GM12878 (cell line): ENCODE measurements at regions not wholly inside any gene's neighbourhood (a gene's known extent, or its start where the extent isn't known, plus 50 kb on each side); places are given as distances from the start of the nearest gene placed in this dataset.

Experiments
- ATAC-seq: fragments of 200-7000 bp; cut with Tn5 transposase; 3 replicates; pipeline ENCODE4 v1.9.1; 2020; ENCODE audit warnings: mild to moderate bottlenecking, moderate library complexity
- BruUV-seq: library from RNA; stranded (reverse); fragments of 400-500 nt; replicated peaks from 2 replicates; lab custom pipeline; 2021; lab: Mats Ljungman, UMichigan
- CTCF ChIA-PET: fragments of 300-600 bp; sonication (Branson Sonifier 250); formaldehyde crosslinking; extraction: SDS; loops from one replicate; lab custom pipeline; 2021; ENCODE audit warnings: inconsistent platforms; lab: Yijun Ruan, JAX
- POLR2A ChIA-PET: fragments of 350-600 bp; formaldehyde crosslinking; extraction: SDS; loops from one replicate; lab custom pipeline; 2021; ENCODE audit warnings: inconsistent platforms; lab: Charles Lee
- RAD21 ChIA-PET: fragments of 300-600 bp; sonication (Branson Sonifier 250); formaldehyde crosslinking; loops from one replicate; lab custom pipeline; 2023; ENCODE audit warnings: antibody characterized with exemption; ENCODE audit not compliant: unreplicated experiment; lab: Charles Lee
- SMC1A ChIA-PET: fragments of 300-600 bp; sonication (Branson Sonifier 250); formaldehyde crosslinking; loops from one replicate; lab custom pipeline; 2023; ENCODE audit not compliant: unreplicated experiment, uncharacterized antibody; lab: Charles Lee
- DNase-seq: peaks from one replicate; pipeline ENCODE4 v3.0.0-alpha.2; 2011; ENCODE audit warnings: low read depth, low spot score
- FAIRE-seq: peaks from 3 replicates; lab custom pipeline; 2011; peaks lifted over from hg19 to GRCh38; lab: Jason Lieb, UNC
- H2AFZ ChIP-seq: 2 replicates; pipeline ENCODE4 v1.6.0; 2011; ENCODE audit warnings: low read depth, low read length, control low read depth; ENCODE audit not compliant: control insufficient read depth
- H3K27ac ChIP-seq: 2 replicates; pipeline ENCODE4 v1.5.1; 2011; ENCODE audit warnings: control low read depth; ENCODE audit not compliant: control insufficient read depth, insufficient read depth
- H3K27me3 ChIP-seq, 2 experiments: replicated peaks in 1 of 2; 2 replicates each; pipeline versions ENCODE4 v1.6.0 to v1.6.1; 2011; ENCODE audit warnings: low read length in 1 of 2; ENCODE audit not compliant: control insufficient read depth in 2 of 2, insufficient read depth in 2 of 2
- H3K36me3 ChIP-seq, 2 experiments: 2 replicates each; pipeline ENCODE4 v1.5.1; 2011; ENCODE audit warnings: low read length in 1 of 2; ENCODE audit not compliant: control insufficient read depth in 2 of 2, insufficient read depth in 2 of 2
- H3K4me1 ChIP-seq: 2 replicates; pipeline ENCODE4 v1.6.1; 2011; ENCODE audit warnings: mild to moderate bottlenecking, low read length, moderate library complexity, mixed read lengths; ENCODE audit not compliant: control insufficient read depth, insufficient read depth
- H3K4me2 ChIP-seq: 2 replicates; pipeline ENCODE4 v1.6.0; 2011; ENCODE audit warnings: control low read depth; ENCODE audit not compliant: control insufficient read depth, insufficient read depth
- H3K4me3 ChIP-seq: fragments of 200-600 bp; sonication (generic); 2 replicates; pipeline ENCODE4 v1.5.1; 2016
- H3K79me2 ChIP-seq: 2 replicates; pipeline ENCODE4 v1.6.0; 2011; ENCODE audit warnings: low read length; ENCODE audit not compliant: control insufficient read depth, insufficient read depth
- H3K9ac ChIP-seq: 2 replicates; pipeline ENCODE4 v1.8.0; 2011; ENCODE audit warnings: low read length, control low read depth, mixed read lengths; ENCODE audit not compliant: control insufficient read depth, insufficient read depth
- H3K9me3 ChIP-seq: replicated peaks from 3 replicates; pipeline ENCODE4 v1.5.1; 2011; ENCODE audit warnings: mild to moderate bottlenecking, low read length; ENCODE audit not compliant: control insufficient read depth, insufficient read depth
- H4K20me1 ChIP-seq: 2 replicates; pipeline ENCODE4 v1.6.0; 2011; ENCODE audit not compliant: control insufficient read depth, insufficient read depth
- ATF7 ChIP-seq: fragments of 450-650 bp; IDR thresholded peaks from 2 replicates; pipeline ENCODE4 v1.6.1; 2016; ENCODE audit warnings: low read depth, mild to moderate bottlenecking
- BCL11A ChIP-seq: IDR thresholded peaks from 2 replicates; pipeline ENCODE4 v1.6.1; 2011; ENCODE audit warnings: low read depth, low read length
- BHLHE40 ChIP-seq, 2 experiments: fragments of 450-650 bp in 1 of 2; IDR thresholded peaks; 2 replicates each; pipeline ENCODE4 v1.6.1; 2011 to 2017; ENCODE audit warnings: low read depth in 2 of 2, borderline replicate concordance in 1 of 2, improper control_type of control experiment in 1 of 2, low read length in 1 of 2, mild to moderate bottlenecking in 1 of 2
- CREB1 ChIP-seq: IDR thresholded peaks from 2 replicates; pipeline ENCODE4 v1.6.1; 2012; ENCODE audit warnings: low read depth, mild to moderate bottlenecking, inconsistent platforms
- CUX1 ChIP-seq: IDR thresholded peaks from 2 replicates; pipeline ENCODE4 v1.6.1; 2012; ENCODE audit warnings: improper control_type of control experiment, low read depth, low read length; ENCODE audit not compliant: insufficient replicate concordance
- DPF2 ChIP-seq: fragments of 450-650 bp; IDR thresholded peaks from 2 replicates; pipeline ENCODE4 v1.6.1; 2017; ENCODE audit warnings: mild to moderate bottlenecking
- IKZF2 ChIP-seq, 2 experiments: fragments of 450-650 bp; IDR thresholded peaks; 2 replicates each; pipeline ENCODE4 v1.6.1; 2017; ENCODE audit warnings: mild to moderate bottlenecking in 2 of 2, moderate library complexity in 2 of 2
- MXI1 ChIP-seq: fragments of 150-350 bp; IDR thresholded peaks from 2 replicates; pipeline ENCODE4 v1.6.1; 2011; ENCODE audit warnings: low read depth, mild to moderate bottlenecking, inconsistent platforms, low read length, improper control_type of control experiment
- PKNOX1 ChIP-seq: fragments of 450-650 bp; IDR thresholded peaks from 2 replicates; pipeline ENCODE4 v1.6.1; 2016; ENCODE audit warnings: mild to moderate bottlenecking
- POU2F2 ChIP-seq: IDR thresholded peaks from 3 replicates; pipeline ENCODE4 v1.6.1; 2011; ENCODE audit warnings: low read depth, mild to moderate bottlenecking, low read length, borderline replicate concordance
- RELA ChIP-seq: fragments of 450-650 bp; IDR thresholded peaks from 2 replicates; pipeline ENCODE4 v1.8.0; 2014; ENCODE audit warnings: borderline replicate concordance; ENCODE audit not compliant: partially characterized antibody
- RUNX3 ChIP-seq: IDR thresholded peaks from 2 replicates; pipeline ENCODE4 v1.6.1; 2012; ENCODE audit warnings: low read length, inconsistent platforms
- SPI1 ChIP-seq: IDR thresholded peaks from 2 replicates; pipeline ENCODE4 v1.6.1; 2011; ENCODE audit warnings: low read depth, mild to moderate bottlenecking, low read length, moderate library complexity, borderline replicate concordance; ENCODE audit not compliant: insufficient read depth
- TCF12 ChIP-seq: IDR thresholded peaks from 2 replicates; pipeline ENCODE4 v1.6.1; 2011; ENCODE audit warnings: low read depth, mild to moderate bottlenecking, low read length
- ZBED1 ChIP-seq: IDR thresholded peaks from 2 replicates; pipeline ENCODE4 v1.6.1; 2016; ENCODE audit warnings: borderline replicate concordance
- in situ Hi-C: fragments of 300-500 bp; cut with MboI; formaldehyde crosslinking; loops from 9 replicates; pipeline ENCODE4 v1.14.3; 2018; ENCODE audit warnings: mixed read lengths
- intact Hi-C: fragments of 100-400 bp; cut with micrococcal nuclease; formaldehyde crosslinking; loops from one replicate; pipeline ENCODE4 v1.14.2; 2022; ENCODE audit not compliant: unreplicated experiment
- TF ChIP-seq, protein P1 (sequence below): IDR thresholded peaks from 2 replicates; pipeline ENCODE4 v1.6.1; 2011; ENCODE audit warnings: low read depth, low read length, improper control_type of control experiment, borderline replicate concordance
- TF ChIP-seq, protein P2 (sequence below): IDR thresholded peaks from 2 replicates; pipeline ENCODE4 v1.6.1; 2011; ENCODE audit warnings: low read depth, mild to moderate bottlenecking, low read length, moderate library complexity, borderline replicate concordance; ENCODE audit errors: extremely low read depth
- TF ChIP-seq, protein P3 (sequence below): fragments of 450-650 bp; IDR thresholded peaks from 2 replicates; pipeline ENCODE4 v1.6.1; 2014; ENCODE audit warnings: mild to moderate bottlenecking

DNA sequence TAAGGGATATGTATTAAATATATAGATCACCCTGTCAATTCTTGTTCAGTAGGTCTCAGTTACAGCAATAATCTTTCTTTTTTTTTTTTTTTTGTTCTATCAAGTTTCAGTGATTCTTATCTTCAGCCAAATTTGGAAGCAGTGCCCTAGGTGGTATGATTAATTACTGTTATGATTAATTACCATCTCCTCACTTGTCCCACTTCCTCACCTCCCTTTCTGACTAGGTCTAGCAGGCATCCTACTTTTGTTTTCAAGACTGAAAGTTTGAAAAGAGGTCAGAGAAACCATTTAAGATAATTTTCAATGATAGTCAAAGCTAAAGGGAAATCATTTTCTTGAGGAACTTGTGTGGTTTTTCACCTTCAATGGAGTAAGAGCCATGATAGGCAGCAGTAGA lies 144.0 kb upstream of the CNTN4 start:
- H3K27ac ChIP-seq: no peak overlapping the region
- ATAC-seq: peak; percentile 83
- FAIRE-seq: no peak
- H3K9me3 ChIP-seq: no peaks in the 10 kb centered on the region
- H3K79me2 ChIP-seq: no peaks in the 10 kb centered on the region
- intact Hi-C loops: no loop called here
- H3K4me2 ChIP-seq: no peak overlapping the region
- DNase-seq: no peak
- H4K20me1 ChIP-seq: no peaks in the 10 kb centered on the region
- ChIA-PET RAD21 (no interaction called here), POLR2A (no interaction called here), SMC1A (no interaction called here), CTCF (no interaction called here)
- H3K4me1 ChIP-seq: no peaks in the 10 kb centered on the region
- no peak overlapping the region for H3K4me3 ChIP-seq
- H3K36me3 ChIP-seq: no peaks in the 10 kb centered on the region
- TF ChIP-seq BHLHE40 (IDR thresholded peaks at IDR 0.05; ENCODE audit: borderline replicate concordance in 1 of 2, low read depth in 2 of 2, low read length in 1 of 2) (no peak), IKZF2 (IDR thresholded peaks at IDR 0.05) (no peak), POU2F2 (no peak), CUX1 (no peak), ZBED1 (no peak), BCL11A (no peak), TCF12 (no peak), RUNX3 (no peak), ATF7 (0 out of 2 replicates have a peak, but pooled peaks have one; percentile 24), MXI1 (no peak), DPF2 (no peak), SPI1 (peak; percentile 23; the same call in 1 of the 2 replicates), RELA (no peak), CREB1 (no peak), PKNOX1 (0 out of 2 replicates have a peak, but pooled peaks have one; percentile 9)
- TF ChIP-seq, protein P1, sequence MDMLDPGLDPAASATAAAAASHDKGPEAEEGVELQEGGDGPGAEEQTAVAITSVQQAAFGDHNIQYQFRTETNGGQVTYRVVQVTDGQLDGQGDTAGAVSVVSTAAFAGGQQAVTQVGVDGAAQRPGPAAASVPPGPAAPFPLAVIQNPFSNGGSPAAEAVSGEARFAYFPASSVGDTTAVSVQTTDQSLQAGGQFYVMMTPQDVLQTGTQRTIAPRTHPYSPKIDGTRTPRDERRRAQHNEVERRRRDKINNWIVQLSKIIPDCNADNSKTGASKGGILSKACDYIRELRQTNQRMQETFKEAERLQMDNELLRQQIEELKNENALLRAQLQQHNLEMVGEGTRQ: no peak
- TF ChIP-seq, protein P2, sequence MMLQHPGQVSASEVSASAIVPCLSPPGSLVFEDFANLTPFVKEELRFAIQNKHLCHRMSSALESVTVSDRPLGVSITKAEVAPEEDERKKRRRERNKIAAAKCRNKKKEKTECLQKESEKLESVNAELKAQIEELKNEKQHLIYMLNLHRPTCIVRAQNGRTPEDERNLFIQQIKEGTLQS: no peak
- TF ChIP-seq, protein P3, sequence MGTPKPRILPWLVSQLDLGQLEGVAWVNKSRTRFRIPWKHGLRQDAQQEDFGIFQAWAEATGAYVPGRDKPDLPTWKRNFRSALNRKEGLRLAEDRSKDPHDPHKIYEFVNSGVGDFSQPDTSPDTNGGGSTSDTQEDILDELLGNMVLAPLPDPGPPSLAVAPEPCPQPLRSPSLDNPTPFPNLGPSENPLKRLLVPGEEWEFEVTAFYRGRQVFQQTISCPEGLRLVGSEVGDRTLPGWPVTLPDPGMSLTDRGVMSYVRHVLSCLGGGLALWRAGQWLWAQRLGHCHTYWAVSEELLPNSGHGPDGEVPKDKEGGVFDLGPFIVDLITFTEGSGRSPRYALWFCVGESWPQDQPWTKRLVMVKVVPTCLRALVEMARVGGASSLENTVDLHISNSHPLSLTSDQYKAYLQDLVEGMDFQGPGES: no peak
- in situ Hi-C loops: no loop called here
- H3K9ac ChIP-seq: no peak overlapping the region
- H2AFZ ChIP-seq: no peak overlapping the region
- BruUV-seq: no TSS peak
- no peaks in the 10 kb centered on the region for H3K27me3 ChIP-seq
